Astrocyte of the cerebellum (primary cell): ENCODE measurements at regions not wholly inside any gene's neighbourhood (a gene's known extent, or its start where the extent isn't known, plus 50 kb on each side); places are given as distances from the start of the nearest gene placed in this dataset.
"Not testable (repeated sequence)": the region's sequence is repeated elsewhere in the genome, so short reads cannot be mapped to it uniquely, and the experiment has no call there.

Source experiments
- DNase-seq: peaks from one replicate; pipeline ENCODE4 v3.0.0-alpha.2; 2011; ENCODE audit warnings: low read depth
- H3K4me3 ChIP-seq: 2 replicates; pipeline ENCODE4 v1.5.1; 2011; ENCODE audit warnings: mild to moderate bottlenecking, low read depth, low read length, moderate library complexity
- in situ Hi-C: cut with HindIII; loops from 2 replicates; pipeline ENCODE4 v1.10.0; 2017; ENCODE audit warnings: low sequenced_read_pairs
- TF ChIP-seq, protein P1 (sequence below): IDR thresholded peaks from 2 replicates; pipeline ENCODE4 v1.5.1; 2012; ENCODE audit warnings: low read length, low read depth, moderate library complexity, mild to moderate bottlenecking; ENCODE audit errors: missing control alignments

DNA sequence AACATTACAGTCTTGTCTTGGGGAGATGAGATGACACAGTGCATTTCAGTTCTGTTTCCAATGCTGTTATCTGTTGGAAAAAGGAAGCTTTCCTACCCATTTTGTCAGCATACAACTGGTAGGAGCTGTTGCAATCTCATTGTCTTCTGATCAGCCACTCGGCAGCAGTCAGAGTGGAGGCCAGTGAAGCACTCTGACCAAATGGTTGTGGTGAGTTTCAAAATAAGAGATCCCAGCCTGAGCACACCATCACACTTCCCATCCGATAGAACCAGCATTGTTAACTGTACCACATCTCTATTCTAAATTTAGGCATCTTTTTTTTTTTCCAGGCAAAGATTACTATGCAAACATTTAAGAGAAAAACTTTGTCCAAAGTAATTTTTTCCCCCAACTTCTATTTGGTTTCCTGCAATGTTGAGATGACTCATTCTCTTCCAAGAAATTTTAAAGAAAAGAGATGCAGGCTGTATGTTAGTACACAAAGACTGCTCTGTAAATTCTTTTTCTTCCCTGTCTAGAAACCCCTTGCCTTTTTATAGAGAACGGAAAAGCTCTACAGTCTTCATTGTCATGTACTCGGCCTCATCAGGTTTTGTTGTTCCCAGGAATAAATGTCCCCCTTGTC, 90.0 kb upstream of the IKBKE start:
- H3K4me3 ChIP-seq, DNase-seq, in situ Hi-C loops: not testable (repeated sequence)

DNA sequence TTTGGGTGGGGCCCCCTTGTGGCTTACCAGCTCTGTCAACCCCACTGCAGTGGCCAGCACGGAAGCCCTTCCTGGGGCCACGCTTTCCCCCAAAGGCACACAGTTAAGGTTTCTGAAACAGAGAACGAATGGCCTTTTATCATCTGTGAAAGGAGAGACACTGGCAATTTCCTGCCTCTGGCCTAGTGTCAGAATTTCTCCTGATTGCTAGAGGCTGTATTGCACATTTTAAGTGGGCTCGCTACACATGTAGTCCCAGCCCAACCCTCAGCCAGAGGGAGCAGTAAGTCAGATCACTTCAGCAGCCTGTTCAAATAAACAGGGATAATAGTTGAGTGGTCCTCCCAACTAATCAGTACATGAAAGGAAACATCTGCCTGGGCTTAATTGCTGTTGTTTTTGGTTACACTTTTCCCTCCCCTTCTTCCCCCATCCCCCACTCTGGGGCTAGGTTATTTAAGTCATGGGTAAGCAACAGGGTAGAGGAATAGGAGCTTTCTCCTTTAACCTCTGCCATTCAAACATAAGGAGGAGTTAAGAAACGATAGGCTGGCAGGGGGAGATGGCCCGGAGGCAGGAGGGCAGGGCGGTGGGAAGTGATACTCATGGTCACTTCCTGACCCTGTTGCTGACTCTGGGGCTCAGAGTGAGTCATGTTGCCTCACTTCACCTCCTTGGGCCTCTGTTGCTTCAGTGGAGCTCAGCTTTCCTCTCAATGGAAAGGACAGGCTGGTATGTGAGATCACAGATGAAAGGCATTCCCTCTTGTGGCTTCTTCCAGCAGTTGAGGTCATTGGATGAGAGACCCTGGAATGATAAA, 89.3 kb upstream of the IKBKE start:
- DNase-seq: not testable (repeated sequence)

DNA sequence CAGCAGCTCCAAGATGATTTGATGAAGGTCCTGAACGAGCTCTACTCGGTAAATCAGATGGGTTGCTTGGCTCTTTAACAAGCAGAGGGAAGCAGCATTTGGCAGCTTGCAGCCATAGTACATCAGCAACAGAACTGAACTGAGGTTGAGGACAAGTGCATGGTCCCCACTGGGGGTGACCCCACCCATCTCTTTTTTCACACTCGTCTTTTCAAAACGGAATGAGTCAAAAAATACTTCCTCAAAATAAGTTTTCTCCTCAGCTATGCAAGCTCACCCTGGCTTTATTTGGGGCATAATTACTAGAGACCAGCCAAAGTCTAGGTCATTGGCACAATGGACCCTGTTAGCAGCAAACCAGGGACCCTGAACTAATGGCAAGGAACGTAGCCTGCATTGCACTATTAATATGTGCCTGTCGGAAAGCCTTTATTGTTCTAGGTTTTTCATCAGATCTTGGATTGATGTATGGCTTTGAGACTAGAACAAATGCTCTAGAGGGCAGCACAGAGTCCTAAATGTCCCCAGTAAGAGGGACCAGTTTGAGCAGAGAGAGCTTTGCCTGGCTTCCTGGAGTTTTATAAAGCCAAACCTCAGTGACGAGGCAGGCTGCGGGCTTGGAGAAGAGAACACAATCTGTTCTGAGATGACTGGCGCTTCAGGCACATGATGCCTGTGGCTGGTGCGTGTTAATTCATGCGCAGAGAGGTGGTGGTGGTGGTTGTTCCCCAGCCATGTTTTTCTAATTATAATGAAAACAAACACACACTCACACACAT, 86.1 kb upstream of the IKBKE start:
- DNase-seq, H3K4me3 ChIP-seq, in situ Hi-C loops: not testable (repeated sequence)
- TF ChIP-seq, protein P1, sequence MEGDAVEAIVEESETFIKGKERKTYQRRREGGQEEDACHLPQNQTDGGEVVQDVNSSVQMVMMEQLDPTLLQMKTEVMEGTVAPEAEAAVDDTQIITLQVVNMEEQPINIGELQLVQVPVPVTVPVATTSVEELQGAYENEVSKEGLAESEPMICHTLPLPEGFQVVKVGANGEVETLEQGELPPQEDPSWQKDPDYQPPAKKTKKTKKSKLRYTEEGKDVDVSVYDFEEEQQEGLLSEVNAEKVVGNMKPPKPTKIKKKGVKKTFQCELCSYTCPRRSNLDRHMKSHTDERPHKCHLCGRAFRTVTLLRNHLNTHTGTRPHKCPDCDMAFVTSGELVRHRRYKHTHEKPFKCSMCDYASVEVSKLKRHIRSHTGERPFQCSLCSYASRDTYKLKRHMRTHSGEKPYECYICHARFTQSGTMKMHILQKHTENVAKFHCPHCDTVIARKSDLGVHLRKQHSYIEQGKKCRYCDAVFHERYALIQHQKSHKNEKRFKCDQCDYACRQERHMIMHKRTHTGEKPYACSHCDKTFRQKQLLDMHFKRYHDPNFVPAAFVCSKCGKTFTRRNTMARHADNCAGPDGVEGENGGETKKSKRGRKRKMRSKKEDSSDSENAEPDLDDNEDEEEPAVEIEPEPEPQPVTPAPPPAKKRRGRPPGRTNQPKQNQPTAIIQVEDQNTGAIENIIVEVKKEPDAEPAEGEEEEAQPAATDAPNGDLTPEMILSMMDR: peak; percentile 21

More for the DNA sequence above, 89.3 kb upstream of the IKBKE start:
- in situ Hi-C loops, H3K4me3 ChIP-seq: not testable (repeated sequence)

DNA sequence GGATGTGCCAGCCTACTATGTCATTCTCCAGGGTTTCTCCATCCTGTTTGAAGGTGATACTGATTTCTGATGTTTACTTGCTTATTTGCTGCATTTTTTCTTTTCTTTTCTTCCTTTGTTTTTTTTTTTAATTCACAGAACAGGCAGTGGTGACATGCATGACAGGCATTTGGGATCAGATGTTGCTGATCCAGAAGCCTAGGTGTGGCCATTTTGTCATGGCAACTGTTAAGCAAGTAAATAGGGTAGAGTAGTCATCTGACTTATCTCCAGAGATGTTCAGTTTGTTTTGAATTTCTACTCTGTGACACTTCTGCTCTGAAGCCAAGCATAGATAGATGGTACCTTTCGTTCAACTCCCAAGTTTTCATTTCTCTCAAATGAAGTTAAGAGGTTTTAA, 85.4 kb upstream of the IKBKE start:
- in situ Hi-C loops, H3K4me3 ChIP-seq, DNase-seq: not testable (repeated sequence)

DNA sequence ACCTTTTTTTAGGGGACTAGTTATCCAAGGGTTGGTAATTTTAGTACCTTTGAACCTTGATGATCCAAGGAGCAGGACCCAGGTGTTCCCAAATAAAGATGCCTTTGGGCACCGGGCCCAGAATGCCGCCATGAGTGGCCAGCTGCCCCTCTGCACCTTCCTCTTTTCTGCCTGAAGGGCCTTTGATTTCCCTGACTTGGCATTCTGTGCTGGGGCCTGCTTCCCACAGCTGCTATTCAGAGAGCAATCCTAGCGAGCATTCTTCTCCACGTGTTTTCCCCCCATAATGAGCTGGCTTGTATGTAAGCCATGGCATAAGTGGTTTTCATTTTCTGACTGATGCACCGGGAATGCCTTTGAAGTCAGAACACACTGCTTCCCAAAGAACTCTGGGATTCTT, 82.6 kb upstream of the IKBKE start:
- H3K4me3 ChIP-seq, DNase-seq, in situ Hi-C loops: not testable (repeated sequence)

DNA sequence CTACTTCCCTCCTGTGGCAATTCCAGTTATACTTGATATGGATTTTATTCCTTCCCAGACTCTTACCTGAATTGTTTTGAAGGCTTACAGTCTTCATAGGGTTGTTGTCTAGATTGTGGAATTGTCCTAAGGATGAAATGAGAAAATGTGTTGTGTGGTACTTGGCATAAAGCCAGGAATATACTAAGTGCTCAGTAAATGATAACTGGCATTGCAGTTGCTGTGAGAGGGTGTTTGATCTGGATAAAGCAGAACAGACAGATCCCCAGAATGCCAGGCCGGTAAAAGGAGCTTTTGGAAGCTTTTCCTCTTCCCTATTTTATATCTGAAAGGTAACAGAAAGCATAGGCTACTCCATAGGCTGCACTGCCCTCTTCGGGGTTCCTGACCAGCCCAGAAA, 78.4 kb upstream of the IKBKE start:
- DNase-seq, in situ Hi-C loops, H3K4me3 ChIP-seq: not testable (repeated sequence)

DNA sequence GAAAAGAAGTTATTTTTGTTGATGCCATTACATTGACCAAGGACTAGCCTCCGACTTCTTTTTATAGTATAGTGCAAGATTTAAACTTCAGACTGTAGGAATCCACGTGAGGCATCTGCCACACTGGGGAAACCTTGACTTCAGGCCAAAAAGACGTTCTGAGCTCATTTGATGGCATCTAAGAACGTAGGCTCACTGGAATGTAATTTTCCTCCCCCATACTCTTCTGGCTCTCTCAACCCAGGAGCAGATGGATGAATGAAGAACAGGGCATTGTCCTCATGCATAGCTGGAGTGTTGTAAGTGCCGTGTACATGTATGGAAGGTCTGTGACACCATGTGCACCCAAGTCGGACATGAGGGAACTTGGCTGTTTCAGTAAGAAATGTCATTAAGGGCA, 72.8 kb upstream of the IKBKE start:
- in situ Hi-C loops, DNase-seq, H3K4me3 ChIP-seq: not testable (repeated sequence)

DNA sequence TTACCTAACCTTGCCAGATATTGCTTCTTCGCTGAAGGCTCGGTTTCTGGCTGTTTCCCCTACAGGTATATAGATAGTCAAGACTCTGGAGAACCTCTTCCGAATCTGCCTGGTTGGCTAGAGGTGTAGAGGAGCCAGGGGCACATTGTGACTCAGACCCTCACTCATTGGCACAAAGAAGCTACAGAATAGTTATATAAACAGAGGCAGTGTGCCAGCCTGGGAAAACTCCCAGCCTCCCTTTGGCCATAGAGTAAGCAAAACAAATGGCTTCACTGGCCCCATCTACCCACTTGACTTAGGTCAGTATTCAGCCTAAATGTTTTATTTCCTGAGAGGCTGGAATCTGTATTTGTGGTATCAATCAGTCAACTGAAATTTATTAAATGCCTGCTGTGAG, 72.0 kb upstream of the IKBKE start:
- H3K4me3 ChIP-seq, in situ Hi-C loops, DNase-seq: not testable (repeated sequence)

DNA sequence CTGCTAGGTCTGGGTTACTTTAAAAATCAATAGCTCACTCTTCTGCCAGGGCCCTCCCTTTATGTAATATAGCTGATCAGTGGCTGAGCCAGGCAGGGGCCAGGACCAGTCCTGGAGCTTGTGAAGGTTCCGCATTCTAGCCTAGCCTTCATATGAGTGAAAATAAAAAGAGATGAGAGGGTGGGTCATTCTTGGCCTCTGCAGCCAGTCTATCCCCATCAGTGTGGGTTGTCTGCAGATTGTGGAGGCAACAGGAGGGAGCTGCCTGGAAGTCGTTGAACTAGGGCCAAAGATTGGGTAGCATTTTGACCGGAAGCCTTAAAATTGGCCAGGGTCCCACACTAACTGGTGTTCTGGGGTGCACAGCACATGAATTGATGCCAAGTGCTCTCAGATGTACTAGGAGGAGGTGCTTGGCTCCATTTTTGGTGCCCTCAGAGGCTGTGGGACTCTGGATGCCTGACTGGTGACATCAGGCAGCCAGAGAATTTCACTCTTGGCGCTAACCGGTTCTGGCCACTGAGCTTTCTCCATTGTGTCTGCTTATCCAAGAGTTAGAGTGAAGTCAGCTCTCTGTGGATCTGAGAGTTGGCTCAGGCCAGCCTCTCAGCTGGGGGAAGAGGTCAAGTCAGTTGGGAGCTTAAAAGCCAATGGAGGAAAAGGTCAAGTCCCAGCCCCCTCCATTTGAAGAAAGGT, 66.5 kb upstream of the IKBKE start:
- H3K4me3 ChIP-seq, DNase-seq, in situ Hi-C loops: not testable (repeated sequence)

DNA sequence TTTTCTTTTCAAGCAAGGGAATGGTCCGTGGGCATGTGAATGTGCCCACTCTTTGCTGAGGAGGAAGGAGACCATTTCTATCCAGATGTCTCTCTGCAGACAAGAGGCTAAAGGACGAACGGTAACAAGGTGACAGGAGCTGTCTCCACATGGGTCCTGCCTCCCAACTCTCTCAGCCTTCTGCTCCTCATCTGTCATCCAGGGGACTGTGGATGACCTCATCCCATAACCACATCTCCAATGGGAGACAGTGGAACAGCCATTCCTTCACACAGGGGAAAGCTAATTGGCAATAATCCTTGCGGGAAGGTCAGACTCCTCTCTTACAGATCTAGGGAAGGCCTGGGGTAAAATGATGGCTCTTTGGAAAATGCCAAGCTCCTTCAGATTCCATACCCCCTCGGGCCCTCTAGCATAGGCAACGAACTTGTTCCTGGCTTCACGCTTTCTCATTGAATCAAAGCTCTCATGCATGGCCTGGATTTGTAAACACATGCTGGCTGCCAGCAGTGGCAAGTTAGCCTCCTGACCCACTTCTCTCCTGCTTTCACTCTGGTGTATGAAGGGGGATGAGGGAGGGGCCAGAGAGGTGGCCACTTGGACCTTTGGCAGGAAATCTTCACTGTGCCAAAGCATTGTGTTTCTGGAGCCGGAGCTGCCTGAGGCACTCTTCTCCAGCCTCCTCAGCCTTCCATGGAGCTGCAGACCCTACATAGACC, 65.8 kb upstream of the IKBKE start:
- in situ Hi-C loops, DNase-seq, H3K4me3 ChIP-seq: not testable (repeated sequence)

DNA sequence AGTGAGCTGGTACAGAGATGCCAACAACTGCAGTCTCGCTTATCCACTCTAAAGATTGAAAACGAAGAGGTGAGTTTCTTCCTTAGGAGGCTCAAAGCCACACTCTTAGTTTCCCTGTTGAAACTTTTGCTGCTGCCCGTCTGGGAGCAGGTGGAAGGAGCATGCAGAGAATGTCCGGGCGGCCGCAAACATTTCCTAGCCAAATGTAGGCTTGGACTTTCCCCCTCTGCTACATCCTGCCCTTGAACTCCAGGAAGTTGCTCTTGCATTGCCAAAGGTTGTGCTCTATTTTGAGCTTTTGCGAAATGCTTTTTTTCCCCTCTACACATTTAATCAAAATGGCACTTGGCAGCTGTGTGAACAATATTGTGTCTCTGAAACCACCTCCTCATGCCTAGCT, 65.0 kb upstream of the IKBKE start:
- in situ Hi-C loops, DNase-seq, H3K4me3 ChIP-seq: not testable (repeated sequence)

DNA sequence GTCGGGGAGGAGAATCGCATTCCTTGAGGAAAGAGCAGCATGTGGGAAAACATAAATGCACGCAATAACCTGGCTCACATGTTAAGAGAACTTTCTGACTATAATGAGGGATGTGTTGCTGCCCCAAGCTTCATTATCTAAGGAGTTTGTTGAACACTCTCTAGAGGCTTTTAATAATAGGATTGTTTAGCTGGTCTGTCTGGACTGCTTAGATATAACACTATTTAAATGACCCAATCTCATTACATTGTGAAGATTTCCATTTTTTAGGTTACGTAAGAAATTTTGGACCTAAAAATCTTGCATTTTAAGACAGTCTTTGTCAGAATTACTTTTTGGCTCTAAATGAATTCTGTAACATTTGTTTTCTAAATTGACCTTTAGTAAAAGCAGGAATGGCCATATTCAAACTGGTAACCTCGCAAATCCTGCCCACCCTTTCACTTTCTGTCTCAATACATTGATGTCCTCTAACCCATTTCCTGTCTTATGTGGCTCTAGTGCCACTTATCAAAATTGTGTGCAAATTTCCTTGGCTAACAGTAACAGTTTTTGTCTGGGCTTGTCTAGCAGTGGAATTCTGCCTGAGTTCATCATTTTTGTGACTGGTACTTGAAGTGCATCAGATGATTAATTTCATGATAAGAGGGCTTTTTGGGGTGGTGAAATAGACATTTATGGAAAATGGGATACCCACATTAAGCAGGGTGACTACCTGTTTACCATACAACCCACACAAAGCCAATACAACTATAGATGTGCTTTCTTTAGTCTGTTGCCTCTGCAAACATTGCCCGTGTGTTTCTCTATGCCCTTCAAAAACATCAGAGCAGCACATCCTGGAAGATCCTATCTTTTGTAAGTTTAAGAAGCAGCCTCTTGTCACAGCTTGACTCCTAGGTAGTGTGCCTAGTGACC, 61.6 kb upstream of the IKBKE start:
- H3K4me3 ChIP-seq, DNase-seq, in situ Hi-C loops: not testable (repeated sequence)
